Testis (tissue), 2 donors: ENCODE measurements at regions not wholly inside any gene's neighbourhood (a gene's known extent, or its start where the extent isn't known, plus 50 kb on each side); places are given as distances from the start of the nearest gene placed in this dataset.

Experiments
- DNase-seq: peaks from one replicate; pipeline ENCODE4 v3.0.0-alpha.2; 2019
- H3K27ac ChIP-seq, 2 donors: fragments of 200-600 bp; sonication (generic); one replicate each; pipeline ENCODE4 v1.5.1; 2019
- H3K27me3 ChIP-seq: fragments of 200-600 bp; sonication (generic); one replicate; pipeline ENCODE4 v1.5.1; 2019
- H3K36me3 ChIP-seq: fragments of 200-600 bp; sonication (generic); one replicate; pipeline ENCODE4 v1.5.1; 2017; ENCODE audit warnings: low read depth; ENCODE audit errors: missing control alignments
- H3K4me1 ChIP-seq: fragments of 200-600 bp; sonication (generic); one replicate; pipeline ENCODE4 v1.5.1; 2019
- H3K4me3 ChIP-seq, 2 donors: fragments of 200-600 bp; sonication (generic); one replicate each; pipeline ENCODE4 v1.5.1; 2017 to 2019
- H3K9me3 ChIP-seq: fragments of 200-600 bp; sonication (generic); one replicate; pipeline ENCODE4 v1.5.1; 2017
- POLR2A ChIP-seq: fragments of 450-650 bp; IDR thresholded peaks from one replicate; pipeline ENCODE4 v1.6.1; 2017; ENCODE audit warnings: antibody characterized with exemption, mild to moderate bottlenecking, moderate library complexity
- WGBS, 2 donors: methylation state at CpG; one replicate each; pipeline ENCODE4 v1.1.5; 2018; 5-methylcytosine and 5-hydroxymethylcytosine counted together
- intact Hi-C: fragments of 100-400 bp; cut with DNase I; formaldehyde crosslinking; loops from one replicate; pipeline ENCODE4 v1.15.1; 2023; ENCODE audit warnings: low total_unique reads
- TF ChIP-seq, protein P1 (sequence below), 3 experiments: fragments of 450-650 bp in 2 of 3; fragments of 200-600 bp in 1 of 3; sonication (generic) in 1 of 3; IDR thresholded peaks; one replicate each; pipeline ENCODE4 v1.5.1; 2016 to 2019; ENCODE audit warnings: antibody characterized with exemption in 3 of 3, mild to moderate bottlenecking in 2 of 3, moderate library complexity in 1 of 3

DNA sequence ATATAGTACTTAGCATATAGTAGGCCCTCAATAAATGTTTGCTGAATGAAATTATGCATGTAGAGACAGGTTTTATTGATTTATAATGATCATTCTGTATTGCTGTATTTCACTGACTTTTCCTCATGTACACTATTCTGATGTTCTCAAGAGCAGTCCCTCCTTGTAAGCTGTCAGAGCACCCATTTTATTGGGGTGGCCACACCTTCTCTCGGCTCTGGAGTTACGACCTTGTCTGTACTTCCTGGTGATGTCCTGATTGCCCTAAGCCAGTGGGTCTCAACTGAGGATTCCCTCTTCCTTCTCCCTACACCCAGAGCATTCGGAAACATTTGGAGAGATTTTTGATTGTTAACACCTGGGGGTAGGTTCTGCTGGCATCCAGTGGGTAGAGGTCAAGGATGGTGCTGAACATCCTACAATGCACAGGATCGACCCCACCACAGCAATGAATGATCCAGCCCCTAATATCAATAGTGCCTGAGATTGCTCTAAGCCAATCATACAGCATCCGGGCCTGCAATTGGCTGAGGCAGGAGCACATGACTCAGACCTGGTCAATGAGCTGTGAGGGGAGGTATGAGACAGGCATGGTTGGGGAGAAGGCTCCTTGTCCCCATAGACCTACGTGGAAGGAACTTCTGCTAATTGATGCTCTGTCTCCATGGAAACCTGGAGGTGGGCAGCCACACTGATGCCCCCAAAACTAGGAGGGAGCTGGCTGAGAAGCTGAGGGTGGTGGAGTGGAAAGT, 58.8 kb downstream of the CLDN34 start:
- intact Hi-C loops: no loop called here
- WGBS, 2 donors: 93% methylated on average over 2 to 6 of the region's 6 CpGs

DNA sequence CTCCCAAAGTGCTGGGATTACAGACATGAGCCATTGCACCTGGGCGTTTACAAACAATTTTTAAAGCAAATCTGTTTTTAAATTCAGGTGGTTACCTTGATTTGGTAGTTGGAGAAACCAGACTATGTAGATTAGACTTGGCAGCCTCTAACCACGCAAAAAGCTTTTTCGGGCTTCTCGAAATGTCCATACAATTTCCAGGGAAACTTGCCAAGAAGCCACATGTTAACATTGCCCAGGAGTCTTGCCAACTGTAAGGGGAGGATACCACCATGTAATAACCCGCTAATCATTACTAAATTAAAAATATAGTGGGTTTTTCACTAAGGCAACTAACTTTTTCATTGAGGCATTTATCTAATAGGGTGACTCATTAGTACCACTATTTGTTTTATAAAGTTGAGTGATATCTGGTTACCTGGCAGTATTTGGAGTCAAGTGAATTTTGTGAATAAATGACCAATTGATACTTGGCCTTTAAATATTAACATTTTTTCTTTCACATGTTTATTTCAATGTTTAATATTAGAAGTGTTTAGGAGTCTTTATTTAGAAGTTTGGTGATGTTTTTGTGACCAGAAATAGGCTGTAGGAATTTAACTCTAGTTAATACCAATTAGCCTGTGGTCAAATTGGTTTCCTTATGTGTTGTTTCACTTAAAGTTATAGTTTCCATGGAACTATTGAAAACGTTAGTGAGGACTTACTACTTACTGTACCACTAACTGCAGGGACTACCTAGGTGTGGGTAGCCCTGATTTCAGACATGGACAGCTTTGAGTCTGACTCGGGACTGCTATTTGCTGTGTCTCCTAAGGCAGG, 61.3 kb downstream of the CLDN34 start:
- WGBS, 2 donors: 71 to 88% methylated on average over 7 of the region's 7 CpGs

More for the DNA sequence above, 58.8 kb downstream of the CLDN34 start:
- peaks cover 3% of the 10 kb centered on the region for H3K4me1 ChIP-seq
- no peaks in the 10 kb centered on the region for H3K36me3 ChIP-seq
- no peaks in the 10 kb centered on the region for H3K9me3 ChIP-seq
- DNase-seq: no peak
- H3K4me3 ChIP-seq: no peak overlapping the region
- H3K27me3 ChIP-seq: no peaks in the 10 kb centered on the region
- TF ChIP-seq POLR2A: no peak
- TF ChIP-seq, protein P1, sequence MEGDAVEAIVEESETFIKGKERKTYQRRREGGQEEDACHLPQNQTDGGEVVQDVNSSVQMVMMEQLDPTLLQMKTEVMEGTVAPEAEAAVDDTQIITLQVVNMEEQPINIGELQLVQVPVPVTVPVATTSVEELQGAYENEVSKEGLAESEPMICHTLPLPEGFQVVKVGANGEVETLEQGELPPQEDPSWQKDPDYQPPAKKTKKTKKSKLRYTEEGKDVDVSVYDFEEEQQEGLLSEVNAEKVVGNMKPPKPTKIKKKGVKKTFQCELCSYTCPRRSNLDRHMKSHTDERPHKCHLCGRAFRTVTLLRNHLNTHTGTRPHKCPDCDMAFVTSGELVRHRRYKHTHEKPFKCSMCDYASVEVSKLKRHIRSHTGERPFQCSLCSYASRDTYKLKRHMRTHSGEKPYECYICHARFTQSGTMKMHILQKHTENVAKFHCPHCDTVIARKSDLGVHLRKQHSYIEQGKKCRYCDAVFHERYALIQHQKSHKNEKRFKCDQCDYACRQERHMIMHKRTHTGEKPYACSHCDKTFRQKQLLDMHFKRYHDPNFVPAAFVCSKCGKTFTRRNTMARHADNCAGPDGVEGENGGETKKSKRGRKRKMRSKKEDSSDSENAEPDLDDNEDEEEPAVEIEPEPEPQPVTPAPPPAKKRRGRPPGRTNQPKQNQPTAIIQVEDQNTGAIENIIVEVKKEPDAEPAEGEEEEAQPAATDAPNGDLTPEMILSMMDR (IDR thresholded peaks at IDR 0.05): no peak
- H3K27ac ChIP-seq: no peak overlapping the region

DNA sequence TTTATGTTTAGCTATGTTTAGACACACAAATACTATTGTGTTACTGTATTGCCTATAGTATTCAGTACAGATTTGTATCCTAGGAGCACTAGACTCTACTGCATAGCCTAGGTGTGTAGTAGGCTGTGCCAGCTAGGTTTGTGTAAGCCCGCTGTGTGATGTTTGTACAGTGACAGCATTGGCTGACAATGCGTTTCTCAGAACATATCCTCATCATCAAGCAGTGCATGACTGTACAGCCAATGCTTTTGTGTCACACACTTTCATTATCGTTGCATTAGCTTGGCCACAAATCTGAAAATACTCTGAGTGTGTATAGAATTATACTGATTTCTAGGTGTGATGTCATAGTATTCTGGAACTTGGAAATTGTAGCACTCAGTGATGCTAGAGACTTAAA, 63.4 kb downstream of the CLDN34 start:
- no peaks in the 10 kb centered on the region for H3K27me3 ChIP-seq
- H3K27ac ChIP-seq: no peak overlapping the region
- TF ChIP-seq, protein P1 (IDR thresholded peaks at IDR 0.05): no peak
- TF ChIP-seq POLR2A: no peak
- WGBS, 2 donors: 93 to 100% methylated on average over 3 of the region's 3 CpGs
- H3K4me1 ChIP-seq: no peaks in the 10 kb centered on the region
- no peaks in the 10 kb centered on the region for H3K36me3 ChIP-seq
- no peaks in the 10 kb centered on the region for H3K9me3 ChIP-seq
- no peak overlapping the region for H3K4me3 ChIP-seq
- DNase-seq: no peak
- intact Hi-C loops: no loop called here

More for the DNA sequence above, 61.3 kb downstream of the CLDN34 start:
- DNase-seq: no peak
- Histone ChIP-seq H3K36me3 (no peaks in the 10 kb centered on the region), H3K4me3 (no peak overlapping the region), H3K27me3 (no peaks in the 10 kb centered on the region), H3K4me1 (no peaks in the 10 kb centered on the region), H3K9me3 (no peaks in the 10 kb centered on the region), H3K27ac (no peak overlapping the region)
- intact Hi-C loops: no loop called here
- TF ChIP-seq POLR2A: no peak
- TF ChIP-seq, protein P1 (IDR thresholded peaks at IDR 0.05): no peak

DNA sequence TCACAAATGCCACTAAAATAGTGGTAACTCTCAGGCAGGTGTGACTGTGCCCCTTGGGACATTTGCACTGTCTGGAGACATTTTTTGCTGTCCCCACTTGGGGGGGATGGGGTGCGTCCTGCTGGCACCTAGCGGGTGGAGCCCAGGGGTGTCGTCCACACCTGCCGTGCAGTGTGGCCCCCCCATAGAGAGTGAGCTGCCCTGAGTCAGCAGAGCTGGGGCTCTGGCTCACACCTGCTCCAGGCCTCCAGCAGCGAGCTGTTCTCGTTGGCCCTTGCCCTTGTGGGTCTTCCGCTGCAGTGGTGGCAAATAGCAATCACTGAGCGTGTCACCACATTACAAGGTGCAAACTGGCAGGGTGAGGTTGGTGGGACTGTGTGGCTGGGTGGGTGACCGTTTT, 64.6 kb downstream of the CLDN34 start:
- no peak for DNase-seq
- WGBS, 2 donors: 98% methylated on average over 9 of the region's 9 CpGs; no CpG with 5 or more reads in 1 of the 2 donors
- no peak overlapping the region for H3K27ac ChIP-seq
- no peaks in the 10 kb centered on the region for H3K36me3 ChIP-seq
- H3K9me3 ChIP-seq: no peaks in the 10 kb centered on the region
- TF ChIP-seq, protein P1 (IDR thresholded peaks at IDR 0.05): no peak
- TF ChIP-seq POLR2A: no peak
- no peak overlapping the region for H3K4me3 ChIP-seq
- H3K4me1 ChIP-seq: no peaks in the 10 kb centered on the region
- no peaks in the 10 kb centered on the region for H3K27me3 ChIP-seq
- intact Hi-C loops: no loop called here
